ENCODE measurements at regions not wholly inside any gene's neighbourhood (a gene's known extent, or its start where the extent isn't known, plus 50 kb on each side); places are given as distances from the start of the nearest gene placed in this dataset.
"Not testable (repeated sequence)": the region's sequence is repeated elsewhere in the genome, so short reads cannot be mapped to it uniquely, and the experiment has no call there.

- no peak for DNase-seq
These were observed 404.3 kb downstream of the JRKL start for GRCh38 chr11:96794152-96794551.

DNA sequence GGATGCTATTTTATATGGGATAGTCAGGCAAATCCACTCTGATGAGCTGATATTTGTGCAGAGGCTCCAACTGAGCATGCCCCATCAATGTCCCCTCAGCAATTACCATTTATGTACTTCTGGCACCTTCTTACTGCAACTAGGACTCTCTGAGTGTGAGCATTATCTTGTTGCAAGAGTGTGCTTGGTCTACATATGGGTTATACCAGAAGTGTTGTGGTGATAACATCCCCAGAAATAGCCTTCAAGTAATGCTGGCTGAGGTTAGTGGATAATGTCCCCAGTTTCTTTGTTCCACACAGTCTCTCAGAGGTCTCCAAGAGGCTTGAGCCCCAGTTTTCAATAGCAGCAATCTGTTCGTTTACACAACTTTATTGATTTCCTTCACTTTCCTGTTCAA is 408.6 kb downstream of the JRKL start:
- no peak for DNase-seq

DNA sequence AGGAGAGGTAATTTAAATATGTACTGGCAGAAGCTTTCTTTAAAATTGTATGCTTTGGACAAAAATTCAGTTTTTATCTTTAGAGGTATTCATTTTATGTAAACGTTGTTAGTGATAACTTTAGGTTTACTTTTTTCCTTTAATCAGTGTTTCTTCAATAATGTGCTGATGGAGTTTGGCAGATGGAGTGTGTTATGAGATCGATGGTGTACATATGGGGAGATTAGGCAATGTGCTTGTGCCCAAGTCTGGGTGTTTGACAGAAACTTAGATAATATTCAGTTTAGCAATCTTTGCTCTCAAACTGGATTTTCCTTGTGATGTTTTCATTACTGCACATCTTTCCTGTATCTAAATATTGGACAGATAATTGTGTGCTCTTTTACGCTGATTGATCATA is 425.4 kb downstream of the JRKL start:
- DNase-seq: no peak

- no peak for DNase-seq
These were observed 427.9 kb downstream of the JRKL start for GRCh38 chr11:96817482-96818399.

- no peak for DNase-seq
These were observed 437.4 kb downstream of the JRKL start for GRCh38 chr11:96827164-96827563.

DNA sequence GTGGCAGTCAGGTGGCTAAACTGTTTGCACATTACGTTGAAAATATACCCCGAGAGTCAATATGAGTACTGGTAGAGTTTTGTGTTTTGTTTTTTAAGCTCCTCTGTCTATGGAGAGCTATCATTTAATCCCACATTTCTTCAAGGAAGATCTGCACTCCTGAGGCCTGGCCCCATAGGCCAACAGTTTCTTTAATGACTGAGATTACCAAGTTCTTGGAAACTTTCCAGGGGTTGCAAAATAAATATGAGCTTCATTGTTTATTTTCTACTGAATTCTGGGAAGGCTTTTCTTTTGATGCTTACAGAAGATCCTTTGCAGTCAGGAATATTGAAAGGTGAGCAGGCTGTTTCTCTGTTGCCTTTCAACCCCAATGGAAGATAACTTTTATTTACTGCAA is 452.0 kb downstream of the JRKL start:
- DNase-seq: no peak

DNA sequence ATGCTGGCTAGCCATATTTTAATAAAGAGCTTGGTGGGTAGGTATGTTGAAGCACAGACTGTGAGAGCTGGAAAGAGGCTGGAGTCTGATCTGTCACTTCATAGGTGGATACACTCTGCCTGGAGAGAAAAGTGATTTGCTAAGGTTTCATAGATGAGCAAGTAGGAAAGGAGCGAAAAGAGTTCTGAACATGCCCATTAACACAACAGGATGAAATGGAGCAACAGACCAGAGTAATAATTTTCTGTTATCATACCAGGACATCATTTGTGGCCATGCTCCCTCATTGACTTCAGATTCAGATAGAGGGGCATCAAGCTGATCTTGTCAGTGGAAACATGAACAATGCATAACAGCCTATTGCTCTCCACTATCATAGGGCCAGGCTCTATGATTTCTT is 452.9 kb downstream of the JRKL start:
- DNase-seq: no peak

GRCh38 chr11:96854425-96854824 is 464.6 kb downstream of the JRKL start:
- no peak for DNase-seq

DNA sequence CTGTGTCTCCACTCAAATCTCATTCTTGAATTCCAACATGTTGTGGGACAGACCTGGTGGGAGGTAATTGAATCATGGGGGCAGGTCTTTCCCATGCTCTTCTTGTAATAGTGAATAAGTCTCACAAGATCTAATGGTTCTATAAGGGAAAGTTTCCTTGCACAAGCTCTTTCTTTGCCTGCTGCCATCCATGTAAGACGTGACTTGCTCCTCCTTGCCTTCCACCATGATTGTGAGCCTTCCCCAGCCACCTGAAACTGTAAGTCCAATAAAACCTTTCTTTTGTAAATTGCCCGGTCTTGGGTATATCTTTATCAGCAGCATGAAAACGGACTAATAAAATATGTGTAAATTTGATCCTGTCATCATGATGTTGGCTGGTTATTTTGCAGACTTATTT is 471.9 kb downstream of the JRKL start:
- not testable (repeated sequence) for DNase-seq

GRCh38 chr11:96863520-96863919 is 473.7 kb downstream of the JRKL start:
- DNase-seq: no peak

DNA sequence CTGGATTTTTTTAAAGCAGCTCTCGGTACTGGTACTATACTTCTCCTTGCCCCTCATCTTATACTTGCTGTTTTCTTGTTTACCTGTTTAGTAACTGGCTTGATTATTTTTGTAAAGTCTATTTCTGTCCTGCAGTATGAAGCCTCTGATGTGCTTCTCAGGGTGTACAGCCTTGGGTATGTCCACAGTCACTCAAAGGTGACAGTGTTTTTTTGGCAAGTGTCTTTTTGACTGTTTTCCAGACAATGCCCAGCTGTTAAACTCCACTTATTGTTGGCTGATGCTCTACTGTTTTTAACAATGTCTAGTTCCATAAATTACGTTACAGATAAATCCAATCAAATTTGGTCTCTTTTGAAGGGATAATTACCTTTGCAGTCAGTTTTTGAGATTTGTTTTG is 475.2 kb downstream of the JRKL start:
- no peak for DNase-seq

DNA sequence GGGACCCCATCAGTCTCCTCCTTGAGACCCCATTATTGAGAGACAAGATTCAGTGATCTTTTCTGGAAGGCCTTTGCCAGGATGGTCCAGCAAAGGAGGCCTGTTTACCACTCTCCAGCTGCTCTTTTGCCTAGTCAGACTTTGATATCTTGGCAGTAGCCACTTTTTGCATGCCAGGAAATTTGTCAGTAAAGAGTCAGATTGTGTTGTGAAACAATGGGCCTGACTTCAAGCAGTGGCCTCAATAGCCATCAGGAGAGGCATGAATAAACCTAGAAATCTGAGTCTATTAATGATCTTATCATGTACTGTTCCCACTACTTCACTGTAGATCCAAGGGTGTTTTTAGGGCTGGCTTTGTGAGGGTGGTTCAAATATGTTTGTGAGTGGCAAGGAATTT is 479.4 kb downstream of the JRKL start:
- no peak for DNase-seq

GRCh38 chr11:96875712-96876111 is 485.9 kb downstream of the JRKL start:
- DNase-seq: no peak

GRCh38 chr11:96878299-96879051 is 488.7 kb downstream of the JRKL start:
- DNase-seq: no peak

- not testable (repeated sequence) for DNase-seq
These were observed 492.8 kb downstream of the JRKL start for GRCh38 chr11:96882622-96883021.

DNA sequence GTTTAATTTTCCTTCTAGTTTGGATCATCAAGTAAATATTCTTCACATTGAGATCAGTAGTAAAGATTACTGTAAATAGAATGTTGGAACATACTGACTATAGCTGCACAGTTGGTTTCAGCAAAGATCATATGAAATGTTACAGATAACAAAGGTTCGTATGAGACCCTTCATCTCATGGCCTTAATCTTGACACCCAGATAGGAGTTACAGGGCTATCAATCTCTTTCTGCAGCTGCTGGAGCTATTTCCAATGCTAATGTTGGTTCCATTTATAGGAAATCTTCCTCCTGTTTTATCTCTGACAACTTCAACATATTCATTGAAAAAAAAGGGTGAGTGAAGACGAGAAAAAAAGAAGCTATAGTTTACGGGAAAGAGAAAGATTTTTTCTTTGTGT is 495.6 kb downstream of the JRKL start:
- no peak for DNase-seq

DNA sequence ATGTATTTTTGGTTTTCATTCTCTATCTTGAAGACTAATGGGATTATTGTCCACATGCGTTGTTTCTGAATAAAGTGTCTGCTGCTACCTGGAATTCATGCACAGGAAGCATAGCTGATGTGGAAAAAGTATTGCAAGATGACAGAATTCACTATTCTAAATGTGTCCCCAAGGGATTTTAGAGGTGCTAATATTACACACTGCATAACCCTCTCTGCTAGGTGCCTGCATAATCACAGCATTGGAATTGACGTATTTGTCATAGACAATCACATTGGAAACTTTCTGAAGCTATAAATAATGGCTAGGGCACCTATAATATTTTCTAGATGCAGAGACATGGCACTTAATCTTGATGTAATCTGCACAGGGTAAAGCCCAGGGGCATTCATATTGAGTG is 496.1 kb downstream of the JRKL start:
- no peak for DNase-seq

GRCh38 chr11:96893988-96894387 is 504.2 kb downstream of the JRKL start:
- DNase-seq: no peak

- no peak for DNase-seq
These were observed 504.8 kb downstream of the JRKL start for GRCh38 chr11:96894587-96894986.

DNA sequence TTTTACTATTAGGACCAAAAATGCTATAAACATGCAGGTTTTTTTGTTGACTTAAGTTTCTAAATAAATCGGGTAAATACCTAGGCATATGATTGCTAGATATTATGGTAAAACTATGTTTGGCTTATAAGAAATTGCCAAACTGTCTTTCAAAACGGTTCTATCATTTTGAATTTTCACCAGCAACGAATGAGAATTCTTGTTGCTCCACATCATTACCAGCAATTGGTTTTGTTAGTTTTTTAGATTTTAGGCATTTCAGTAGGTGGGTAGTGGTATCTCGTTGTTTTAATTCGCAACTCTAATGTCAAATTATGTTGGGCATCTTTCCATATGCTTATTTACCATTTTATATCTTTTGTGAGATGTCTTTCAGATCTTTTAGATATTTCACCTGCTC is 510.2 kb downstream of the JRKL start:
- DNase-seq: no peak

DNA sequence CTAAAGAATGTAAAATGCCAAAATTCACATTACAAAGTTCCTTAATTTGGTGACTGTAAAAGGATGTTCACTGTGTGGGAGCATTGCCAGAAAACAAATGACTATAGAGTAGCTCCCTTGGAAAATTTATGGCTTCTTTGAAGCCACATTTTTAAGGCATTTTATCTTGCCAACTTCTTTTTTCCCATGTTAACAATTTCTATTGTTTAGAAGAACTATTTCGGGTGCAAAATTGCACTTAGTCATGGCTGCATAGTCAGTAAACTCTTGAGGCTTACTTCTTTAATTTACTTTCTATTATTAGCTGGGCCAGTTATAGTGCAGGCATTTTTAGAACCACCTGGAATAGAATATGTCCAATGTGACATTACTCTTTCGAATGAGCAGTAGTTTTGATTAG is 515.3 kb downstream of the JRKL start:
- DNase-seq: no peak

DNA sequence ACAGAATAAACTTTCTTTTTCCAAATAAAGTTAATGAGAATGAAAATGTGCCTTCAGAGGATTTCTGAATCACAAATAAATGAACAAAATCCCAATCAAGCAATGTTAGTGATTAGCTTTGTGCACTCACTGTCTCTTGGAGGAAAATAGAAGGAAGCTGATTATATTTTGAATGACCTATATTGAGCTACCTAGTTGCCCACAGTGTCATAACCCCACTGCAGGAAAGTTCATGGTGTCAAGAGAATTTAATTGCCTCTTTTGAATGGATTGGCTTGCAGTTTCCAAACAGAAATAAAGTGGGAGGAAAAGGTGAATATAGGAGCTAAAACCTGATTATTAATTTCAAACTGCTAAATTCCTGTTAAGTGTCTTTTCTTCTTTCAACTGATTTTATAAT is 515.9 kb downstream of the JRKL start:
- no peak for DNase-seq

DNA sequence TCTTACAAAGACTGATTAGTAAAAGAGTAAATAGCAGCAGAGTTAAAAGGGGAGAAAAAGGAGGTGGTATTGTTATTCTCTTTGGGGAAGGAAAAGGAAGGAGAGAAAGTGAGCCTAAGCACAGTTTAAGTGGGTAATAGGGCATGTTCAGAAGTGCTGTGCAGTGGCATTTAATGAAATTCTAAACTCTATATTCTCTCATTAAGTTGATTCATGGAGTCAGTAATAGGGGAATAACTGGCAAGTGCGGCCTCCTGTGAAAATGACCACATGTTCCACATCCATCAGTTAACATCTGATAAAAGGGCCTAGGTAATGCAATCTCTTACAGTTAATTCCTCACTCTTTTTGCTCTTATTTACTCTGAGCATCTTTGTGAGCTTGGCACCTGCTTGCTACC is 516.7 kb downstream of the JRKL start:
- DNase-seq: no peak

- no peak for DNase-seq
These were observed 536.0 kb downstream of the JRKL start for GRCh38 chr11:96925862-96926261.
